ENCODE measurements at regions not wholly inside any gene's neighbourhood (a gene's known extent, or its start where the extent isn't known, plus 50 kb on each side); places are given as distances from the start of the nearest gene placed in this dataset.

GRCh38 chr4:129751646-129752045, 655.7 kb downstream of the C4orf33 start:
- Histone ChIP-seq H3K27me3 (ENCODE audit: control insufficient read depth in 2 of 2, insufficient read depth in 1 of 2, low read length in 1 of 2) (no peaks in the 10 kb centered on the region), H3K4me1 (ENCODE audit: control insufficient read depth in 2 of 2, insufficient read depth in 2 of 2, low read length in 2 of 2) (no peaks in the 10 kb centered on the region), H3K36me3 (ENCODE audit: control insufficient read depth in 2 of 2, insufficient read depth in 2 of 2, low read length in 1 of 2) (no peaks in the 10 kb centered on the region), H3K27ac (ENCODE audit: low read depth in 1 of 2, low read length in 1 of 2) (no peak overlapping the region), H3K9me3 (ENCODE audit: control insufficient read depth in 2 of 2, insufficient read depth in 1 of 2, low read length in 1 of 2) (no peaks in the 10 kb centered on the region), H3K4me3 (ENCODE audit: low read length in 2 of 2) (no peak overlapping the region)
- no peak for DNase-seq (ENCODE audit: low read depth in 6 of 9, low spot score in 9 of 9)
- WGBS: 89% methylated on average over 2 of the region's 2 CpGs

DNA sequence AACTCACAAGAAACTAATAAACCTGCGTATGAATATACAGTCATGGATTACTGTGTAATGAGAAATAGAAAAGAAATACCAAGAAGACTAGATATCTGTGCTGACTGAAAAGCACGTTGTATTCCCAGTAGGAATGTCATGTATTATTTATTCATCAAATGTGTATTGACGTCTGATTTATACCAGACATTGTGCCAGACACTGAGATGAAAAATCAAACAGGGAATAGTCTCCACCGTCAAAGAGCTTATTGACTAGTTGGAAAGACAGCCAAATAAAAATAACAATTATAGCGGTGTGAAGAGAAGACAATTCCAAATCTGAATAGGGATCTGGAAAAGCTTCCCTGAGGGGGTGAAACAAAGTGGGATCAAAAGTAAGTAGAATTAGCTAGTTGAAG, 687.6 kb downstream of the C4orf33 start:
- DNase-seq (ENCODE audit: low read depth in 6 of 9, low spot score in 9 of 9): no peak
- H3K27ac ChIP-seq (ENCODE audit: low read depth in 1 of 2, low read length in 1 of 2): no peak overlapping the region
- WGBS: 97% methylated on average over 5 of the region's 5 CpGs
- H3K36me3 ChIP-seq (ENCODE audit: control insufficient read depth in 2 of 2, insufficient read depth in 2 of 2, low read length in 1 of 2): no peaks in the 10 kb centered on the region
- H3K9me3 ChIP-seq (ENCODE audit: control insufficient read depth in 2 of 2, insufficient read depth in 1 of 2, low read length in 1 of 2): no peaks in the 10 kb centered on the region
- H3K27me3 ChIP-seq (ENCODE audit: control insufficient read depth in 2 of 2, insufficient read depth in 1 of 2, low read length in 1 of 2): no peaks in the 10 kb centered on the region
- no peaks in the 10 kb centered on the region for H3K4me1 ChIP-seq (ENCODE audit: control insufficient read depth in 2 of 2, insufficient read depth in 2 of 2, low read length in 2 of 2)
- H3K4me3 ChIP-seq (ENCODE audit: low read length in 2 of 2): no peak overlapping the region

DNA sequence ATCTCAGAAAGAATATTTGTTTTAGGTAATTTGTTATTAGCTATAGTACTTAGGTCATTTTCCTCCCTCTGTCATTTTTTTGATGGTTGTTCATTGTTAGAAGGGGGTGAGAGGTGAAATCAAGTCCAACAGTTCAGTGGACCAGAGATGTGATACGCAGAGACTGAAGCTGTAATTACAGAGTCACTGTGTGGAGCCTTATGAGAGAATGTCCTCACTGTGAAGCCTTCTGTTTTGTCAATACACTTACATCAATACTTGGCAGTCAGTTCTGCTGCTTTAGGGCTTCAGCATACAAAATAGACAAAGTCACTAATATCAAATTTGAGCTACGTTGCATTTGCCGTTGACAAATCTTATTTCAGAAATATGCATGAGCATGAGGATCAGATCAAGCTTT, 692.5 kb downstream of the C4orf33 start:
- Histone ChIP-seq H3K4me1 (ENCODE audit: control insufficient read depth in 2 of 2, insufficient read depth in 2 of 2, low read length in 2 of 2) (no peaks in the 10 kb centered on the region), H3K27ac (ENCODE audit: low read depth in 1 of 2, low read length in 1 of 2) (no peak overlapping the region), H3K4me3 (ENCODE audit: low read length in 2 of 2) (no peak overlapping the region), H3K9me3 (ENCODE audit: control insufficient read depth in 2 of 2, insufficient read depth in 1 of 2, low read length in 1 of 2) (no peaks in the 10 kb centered on the region), H3K27me3 (ENCODE audit: control insufficient read depth in 2 of 2, insufficient read depth in 1 of 2, low read length in 1 of 2) (no peaks in the 10 kb centered on the region), H3K36me3 (ENCODE audit: control insufficient read depth in 2 of 2, insufficient read depth in 2 of 2, low read length in 1 of 2) (no peaks in the 10 kb centered on the region)
- no peak for DNase-seq (ENCODE audit: low read depth in 6 of 9, low spot score in 9 of 9)
- WGBS: 95% methylated on average over 3 of the region's 3 CpGs

- Histone ChIP-seq H3K27ac (ENCODE audit: low read depth in 1 of 2, low read length in 1 of 2) (no peak overlapping the region), H3K9me3 (ENCODE audit: control insufficient read depth in 2 of 2, insufficient read depth in 1 of 2, low read length in 1 of 2) (no peaks in the 10 kb centered on the region), H3K4me3 (ENCODE audit: low read length in 2 of 2) (no peak overlapping the region), H3K36me3 (ENCODE audit: control insufficient read depth in 2 of 2, insufficient read depth in 2 of 2, low read length in 1 of 2) (no peaks in the 10 kb centered on the region), H3K4me1 (ENCODE audit: control insufficient read depth in 2 of 2, insufficient read depth in 2 of 2, low read length in 2 of 2) (no peaks in the 10 kb centered on the region), H3K27me3 (ENCODE audit: control insufficient read depth in 2 of 2, insufficient read depth in 1 of 2, low read length in 1 of 2) (no peaks in the 10 kb centered on the region)
- WGBS: 64% methylated on average over 5 of the region's 5 CpGs
- DNase-seq (ENCODE audit: low read depth in 6 of 9, low spot score in 9 of 9): no peak
Observed at GRCh38 chr4:129804461-129804981, 708.6 kb downstream of the C4orf33 start.

- Histone ChIP-seq H3K36me3 (ENCODE audit: control insufficient read depth in 2 of 2, insufficient read depth in 2 of 2, low read length in 1 of 2) (no peaks in the 10 kb centered on the region), H3K27me3 (ENCODE audit: control insufficient read depth in 2 of 2, insufficient read depth in 1 of 2, low read length in 1 of 2) (no peaks in the 10 kb centered on the region), H3K27ac (ENCODE audit: low read depth in 1 of 2, low read length in 1 of 2) (no peak overlapping the region), H3K9me3 (ENCODE audit: control insufficient read depth in 2 of 2, insufficient read depth in 1 of 2, low read length in 1 of 2) (no peaks in the 10 kb centered on the region), H3K4me1 (ENCODE audit: control insufficient read depth in 2 of 2, insufficient read depth in 2 of 2, low read length in 2 of 2) (no peaks in the 10 kb centered on the region), H3K4me3 (ENCODE audit: low read length in 2 of 2) (no peak overlapping the region)
- DNase-seq (ENCODE audit: low read depth in 6 of 9, low spot score in 9 of 9): no peak
Observed at GRCh38 chr4:129806986-129807385, 711.0 kb downstream of the C4orf33 start.

- Histone ChIP-seq H3K9me3 (ENCODE audit: control insufficient read depth in 2 of 2, insufficient read depth in 1 of 2, low read length in 1 of 2) (no peaks in the 10 kb centered on the region), H3K4me1 (ENCODE audit: control insufficient read depth in 2 of 2, insufficient read depth in 2 of 2, low read length in 2 of 2) (no peaks in the 10 kb centered on the region), H3K27ac (ENCODE audit: low read depth in 1 of 2, low read length in 1 of 2) (no peak overlapping the region), H3K27me3 (ENCODE audit: control insufficient read depth in 2 of 2, insufficient read depth in 1 of 2, low read length in 1 of 2) (no peaks in the 10 kb centered on the region), H3K36me3 (ENCODE audit: control insufficient read depth in 2 of 2, insufficient read depth in 2 of 2, low read length in 1 of 2) (no peaks in the 10 kb centered on the region), H3K4me3 (ENCODE audit: low read length in 2 of 2) (no peak overlapping the region)
- no peak for DNase-seq (ENCODE audit: low read depth in 6 of 9, low spot score in 9 of 9)
- 100% methylated on average over 1 of the region's 1 CpG for WGBS
Observed at GRCh38 chr4:129808242-129808641, 712.3 kb downstream of the C4orf33 start.

GRCh38 chr4:129821073-129821472, 725.1 kb downstream of the C4orf33 start:
- DNase-seq (ENCODE audit: low read depth in 6 of 9, low spot score in 9 of 9): no peak
- no peak overlapping the region for H3K27ac ChIP-seq (ENCODE audit: low read depth in 1 of 2, low read length in 1 of 2)
- no peaks in the 10 kb centered on the region for H3K4me1 ChIP-seq (ENCODE audit: control insufficient read depth in 2 of 2, insufficient read depth in 2 of 2, low read length in 2 of 2)
- H3K4me3 ChIP-seq (ENCODE audit: low read length in 2 of 2): no peak overlapping the region
- H3K9me3 ChIP-seq (ENCODE audit: control insufficient read depth in 2 of 2, insufficient read depth in 1 of 2, low read length in 1 of 2): no peaks in the 10 kb centered on the region
- no peaks in the 10 kb centered on the region for H3K27me3 ChIP-seq (ENCODE audit: control insufficient read depth in 2 of 2, insufficient read depth in 1 of 2, low read length in 1 of 2)
- WGBS: 92% methylated on average over 1 of the region's 1 CpG
- no peaks in the 10 kb centered on the region for H3K36me3 ChIP-seq (ENCODE audit: control insufficient read depth in 2 of 2, insufficient read depth in 2 of 2, low read length in 1 of 2)

DNA sequence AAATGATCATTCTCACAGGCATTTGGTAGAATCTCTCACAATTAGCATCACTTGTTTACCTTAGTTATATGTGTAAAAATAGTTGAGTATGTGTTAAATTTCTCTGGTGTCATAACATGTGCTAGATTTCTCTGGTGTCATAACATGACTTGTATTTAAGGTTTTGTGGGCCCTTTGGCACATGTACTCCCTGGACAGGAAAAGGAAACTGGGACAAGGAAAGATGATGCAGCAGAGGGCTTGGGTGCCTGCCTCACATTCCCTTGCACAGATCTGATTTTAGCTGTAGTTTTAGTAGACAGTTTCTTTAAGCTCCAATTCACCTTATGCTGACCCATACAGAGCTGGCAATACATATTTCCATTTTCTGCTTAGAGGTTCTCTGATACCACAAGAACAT, 726.0 kb downstream of the C4orf33 start:
- no peaks in the 10 kb centered on the region for H3K27me3 ChIP-seq (ENCODE audit: control insufficient read depth in 2 of 2, insufficient read depth in 1 of 2, low read length in 1 of 2)
- no peaks in the 10 kb centered on the region for H3K4me1 ChIP-seq (ENCODE audit: control insufficient read depth in 2 of 2, insufficient read depth in 2 of 2, low read length in 2 of 2)
- no peak overlapping the region for H3K4me3 ChIP-seq (ENCODE audit: low read length in 2 of 2)
- H3K9me3 ChIP-seq (ENCODE audit: control insufficient read depth in 2 of 2, insufficient read depth in 1 of 2, low read length in 1 of 2): no peaks in the 10 kb centered on the region
- no peaks in the 10 kb centered on the region for H3K36me3 ChIP-seq (ENCODE audit: control insufficient read depth in 2 of 2, insufficient read depth in 2 of 2, low read length in 1 of 2)
- DNase-seq (ENCODE audit: low read depth in 6 of 9, low spot score in 9 of 9): no peak
- H3K27ac ChIP-seq (ENCODE audit: low read depth in 1 of 2, low read length in 1 of 2): no peak overlapping the region

GRCh38 chr4:129822701-129823100, 726.7 kb downstream of the C4orf33 start:
- DNase-seq (ENCODE audit: low read depth in 6 of 9, low spot score in 9 of 9): peak in 1 of 9 donors; percentile 1
- 79% methylated on average over 2 of the region's 2 CpGs for WGBS
- H3K9me3 ChIP-seq (ENCODE audit: control insufficient read depth in 2 of 2, insufficient read depth in 1 of 2, low read length in 1 of 2): no peaks in the 10 kb centered on the region

GRCh38 chr4:129823105-129823504, 727.2 kb downstream of the C4orf33 start:
- DNase-seq (ENCODE audit: low read depth in 6 of 9, low spot score in 9 of 9): no peak
- Histone ChIP-seq H3K4me3 (ENCODE audit: low read length in 2 of 2) (no peak overlapping the region), H3K27me3 (ENCODE audit: control insufficient read depth in 2 of 2, insufficient read depth in 1 of 2, low read length in 1 of 2) (no peaks in the 10 kb centered on the region), H3K4me1 (ENCODE audit: control insufficient read depth in 2 of 2, insufficient read depth in 2 of 2, low read length in 2 of 2) (no peaks in the 10 kb centered on the region), H3K36me3 (ENCODE audit: control insufficient read depth in 2 of 2, insufficient read depth in 2 of 2, low read length in 1 of 2) (no peaks in the 10 kb centered on the region), H3K9me3 (ENCODE audit: control insufficient read depth in 2 of 2, insufficient read depth in 1 of 2, low read length in 1 of 2) (no peaks in the 10 kb centered on the region), H3K27ac (ENCODE audit: low read depth in 1 of 2, low read length in 1 of 2) (no peak overlapping the region)

More at GRCh38 chr4:129822701-129823100, 726.7 kb downstream of the C4orf33 start:
- no peak overlapping the region for H3K4me3 ChIP-seq (ENCODE audit: low read length in 2 of 2)
- no peaks in the 10 kb centered on the region for H3K4me1 ChIP-seq (ENCODE audit: control insufficient read depth in 2 of 2, insufficient read depth in 2 of 2, low read length in 2 of 2)
- no peaks in the 10 kb centered on the region for H3K36me3 ChIP-seq (ENCODE audit: control insufficient read depth in 2 of 2, insufficient read depth in 2 of 2, low read length in 1 of 2)
- H3K27me3 ChIP-seq (ENCODE audit: control insufficient read depth in 2 of 2, insufficient read depth in 1 of 2, low read length in 1 of 2): no peaks in the 10 kb centered on the region
- H3K27ac ChIP-seq (ENCODE audit: low read depth in 1 of 2, low read length in 1 of 2): no peak overlapping the region
